HL-60 (cell line): ENCODE measurements at regions not wholly inside any gene's neighbourhood (a gene's known extent, or its start where the extent isn't known, plus 50 kb on each side); places are given as distances from the start of the nearest gene placed in this dataset.

Experiments used
- DNase-seq, 2 experiments: peaks; one replicate each; pipeline ENCODE4 v3.0.0-alpha.2; 2010 to 2020; ENCODE audit warnings: low read depth in 1 of 2, low spot score in 1 of 2
- H3K27ac ChIP-seq: fragments of 250-450 bp; sonication (Bioruptor Pico); replicated peaks from 2 replicates; pipeline ENCODE4 v1.5.1; 2020; ENCODE audit warnings: mild to moderate bottlenecking, moderate library complexity
- H3K27me3 ChIP-seq: fragments of 250-450 bp; sonication (Bioruptor Pico); 2 replicates; pipeline ENCODE4 v1.5.1; 2021; ENCODE audit warnings: mild to moderate bottlenecking, moderate library complexity; ENCODE audit not compliant: insufficient read depth, poor library complexity, severe bottlenecking
- H3K4me3 ChIP-seq: replicated peaks from 2 replicates; pipeline ENCODE4 v1.5.1; 2011; ENCODE audit warnings: mild to moderate bottlenecking, control low read depth, low read length; ENCODE audit not compliant: insufficient read depth
- GABPA ChIP-seq: IDR thresholded peaks from 2 replicates; pipeline ENCODE4 v1.6.1; 2012; ENCODE audit warnings: low read depth
- POLR2AphosphoS5 ChIP-seq: IDR thresholded peaks from 2 replicates; pipeline ENCODE4 v1.6.1; 2012; ENCODE audit warnings: low read depth
- SPI1 ChIP-seq: IDR thresholded peaks from 2 replicates; pipeline ENCODE4 v1.6.1; 2012; ENCODE audit warnings: low read depth, mild to moderate bottlenecking, borderline replicate concordance
- TF ChIP-seq, protein P1 (sequence below): IDR thresholded peaks from 2 replicates; pipeline ENCODE4 v1.6.1; 2012; ENCODE audit warnings: low read depth; ENCODE audit not compliant: insufficient replicate concordance
- TF ChIP-seq, protein P2 (sequence below): IDR thresholded peaks from one replicate; pipeline ENCODE4 v1.5.1; 2011; ENCODE audit warnings: low read length, control low read depth, inconsistent platforms; ENCODE audit not compliant: insufficient read depth

DNA sequence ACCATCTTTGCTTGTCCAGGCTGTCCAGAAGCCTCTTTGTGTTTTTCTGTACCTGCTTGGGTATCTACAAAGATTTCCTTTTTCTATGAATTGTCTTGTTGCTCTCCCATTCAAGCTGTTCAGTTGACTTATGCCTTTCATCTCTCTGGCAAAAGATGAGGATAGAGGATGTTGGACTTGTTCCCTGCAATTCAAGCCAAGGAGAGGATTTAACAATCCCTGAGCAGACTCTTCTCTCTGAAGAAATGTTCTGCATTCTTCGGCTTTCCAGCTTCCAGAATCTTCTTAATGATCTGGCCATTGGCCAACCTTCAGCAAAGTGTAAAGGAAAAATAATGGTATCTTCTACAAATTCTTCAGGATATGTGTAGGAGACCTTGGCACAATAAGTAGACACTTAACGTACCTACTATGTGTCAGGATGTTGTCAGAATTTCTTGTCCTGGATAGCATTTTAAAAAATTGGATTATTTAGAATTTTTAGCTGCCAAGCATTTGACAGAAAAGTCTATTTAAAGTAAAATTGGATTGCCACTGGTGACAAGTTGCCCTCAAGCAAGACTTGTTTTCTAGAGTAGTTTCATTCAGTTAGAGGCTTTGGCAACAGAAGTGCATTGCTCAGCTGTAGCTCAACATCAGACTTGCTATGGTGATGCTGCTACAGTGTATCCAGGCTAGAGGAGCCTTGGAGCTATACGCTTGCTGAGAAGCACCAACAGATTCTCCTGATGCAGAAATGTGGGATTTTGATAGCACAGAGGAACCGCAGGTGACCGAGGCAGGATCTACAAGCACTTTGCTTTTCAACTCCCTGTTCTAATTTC, 455.7 kb downstream of the SUCLA2 start:
- no peak overlapping the region for H3K4me3 ChIP-seq
- DNase-seq, result no peak
- peaks cover 3% of the 10 kb centered on the region for H3K27me3 ChIP-seq
- no peak overlapping the region for H3K27ac ChIP-seq
- TF ChIP-seq, protein P1, sequence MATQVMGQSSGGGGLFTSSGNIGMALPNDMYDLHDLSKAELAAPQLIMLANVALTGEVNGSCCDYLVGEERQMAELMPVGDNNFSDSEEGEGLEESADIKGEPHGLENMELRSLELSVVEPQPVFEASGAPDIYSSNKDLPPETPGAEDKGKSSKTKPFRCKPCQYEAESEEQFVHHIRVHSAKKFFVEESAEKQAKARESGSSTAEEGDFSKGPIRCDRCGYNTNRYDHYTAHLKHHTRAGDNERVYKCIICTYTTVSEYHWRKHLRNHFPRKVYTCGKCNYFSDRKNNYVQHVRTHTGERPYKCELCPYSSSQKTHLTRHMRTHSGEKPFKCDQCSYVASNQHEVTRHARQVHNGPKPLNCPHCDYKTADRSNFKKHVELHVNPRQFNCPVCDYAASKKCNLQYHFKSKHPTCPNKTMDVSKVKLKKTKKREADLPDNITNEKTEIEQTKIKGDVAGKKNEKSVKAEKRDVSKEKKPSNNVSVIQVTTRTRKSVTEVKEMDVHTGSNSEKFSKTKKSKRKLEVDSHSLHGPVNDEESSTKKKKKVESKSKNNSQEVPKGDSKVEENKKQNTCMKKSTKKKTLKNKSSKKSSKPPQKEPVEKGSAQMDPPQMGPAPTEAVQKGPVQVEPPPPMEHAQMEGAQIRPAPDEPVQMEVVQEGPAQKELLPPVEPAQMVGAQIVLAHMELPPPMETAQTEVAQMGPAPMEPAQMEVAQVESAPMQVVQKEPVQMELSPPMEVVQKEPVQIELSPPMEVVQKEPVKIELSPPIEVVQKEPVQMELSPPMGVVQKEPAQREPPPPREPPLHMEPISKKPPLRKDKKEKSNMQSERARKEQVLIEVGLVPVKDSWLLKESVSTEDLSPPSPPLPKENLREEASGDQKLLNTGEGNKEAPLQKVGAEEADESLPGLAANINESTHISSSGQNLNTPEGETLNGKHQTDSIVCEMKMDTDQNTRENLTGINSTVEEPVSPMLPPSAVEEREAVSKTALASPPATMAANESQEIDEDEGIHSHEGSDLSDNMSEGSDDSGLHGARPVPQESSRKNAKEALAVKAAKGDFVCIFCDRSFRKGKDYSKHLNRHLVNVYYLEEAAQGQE, result no peak
- TF ChIP-seq, protein P2, sequence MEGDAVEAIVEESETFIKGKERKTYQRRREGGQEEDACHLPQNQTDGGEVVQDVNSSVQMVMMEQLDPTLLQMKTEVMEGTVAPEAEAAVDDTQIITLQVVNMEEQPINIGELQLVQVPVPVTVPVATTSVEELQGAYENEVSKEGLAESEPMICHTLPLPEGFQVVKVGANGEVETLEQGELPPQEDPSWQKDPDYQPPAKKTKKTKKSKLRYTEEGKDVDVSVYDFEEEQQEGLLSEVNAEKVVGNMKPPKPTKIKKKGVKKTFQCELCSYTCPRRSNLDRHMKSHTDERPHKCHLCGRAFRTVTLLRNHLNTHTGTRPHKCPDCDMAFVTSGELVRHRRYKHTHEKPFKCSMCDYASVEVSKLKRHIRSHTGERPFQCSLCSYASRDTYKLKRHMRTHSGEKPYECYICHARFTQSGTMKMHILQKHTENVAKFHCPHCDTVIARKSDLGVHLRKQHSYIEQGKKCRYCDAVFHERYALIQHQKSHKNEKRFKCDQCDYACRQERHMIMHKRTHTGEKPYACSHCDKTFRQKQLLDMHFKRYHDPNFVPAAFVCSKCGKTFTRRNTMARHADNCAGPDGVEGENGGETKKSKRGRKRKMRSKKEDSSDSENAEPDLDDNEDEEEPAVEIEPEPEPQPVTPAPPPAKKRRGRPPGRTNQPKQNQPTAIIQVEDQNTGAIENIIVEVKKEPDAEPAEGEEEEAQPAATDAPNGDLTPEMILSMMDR, result no peak
- no peak for TF ChIP-seq GABPA
- no peak for TF ChIP-seq POLR2AphosphoS5
- TF ChIP-seq SPI1, result no peak

DNA sequence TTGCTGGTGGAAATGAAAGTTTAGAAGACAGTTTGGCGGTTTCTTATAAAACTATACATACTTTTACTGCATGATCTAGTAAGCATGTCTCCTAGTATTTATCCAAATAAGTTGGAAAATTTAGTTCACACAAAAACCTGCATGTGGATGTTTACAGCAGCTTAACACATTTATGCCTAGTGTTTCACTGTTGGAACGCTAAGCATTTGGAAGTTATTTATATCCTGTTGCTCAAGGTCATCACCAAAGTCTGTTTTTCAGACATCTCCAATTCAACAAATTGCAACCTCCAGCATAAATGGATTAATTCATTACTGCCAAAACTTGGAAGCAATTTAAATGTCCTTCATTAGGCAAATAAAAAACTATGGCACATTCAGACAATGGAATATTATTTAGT, 461.8 kb downstream of the SUCLA2 start:
- no peak overlapping the region for H3K4me3 ChIP-seq
- no peak for DNase-seq
- TF ChIP-seq, protein P2, result no peak
- TF ChIP-seq SPI1 (no peak), POLR2AphosphoS5 (no peak), GABPA (no peak)
- TF ChIP-seq, protein P1, result no peak
- H3K27ac ChIP-seq, result no peak overlapping the region
- H3K27me3 ChIP-seq, result no peaks in the 10 kb centered on the region

DNA sequence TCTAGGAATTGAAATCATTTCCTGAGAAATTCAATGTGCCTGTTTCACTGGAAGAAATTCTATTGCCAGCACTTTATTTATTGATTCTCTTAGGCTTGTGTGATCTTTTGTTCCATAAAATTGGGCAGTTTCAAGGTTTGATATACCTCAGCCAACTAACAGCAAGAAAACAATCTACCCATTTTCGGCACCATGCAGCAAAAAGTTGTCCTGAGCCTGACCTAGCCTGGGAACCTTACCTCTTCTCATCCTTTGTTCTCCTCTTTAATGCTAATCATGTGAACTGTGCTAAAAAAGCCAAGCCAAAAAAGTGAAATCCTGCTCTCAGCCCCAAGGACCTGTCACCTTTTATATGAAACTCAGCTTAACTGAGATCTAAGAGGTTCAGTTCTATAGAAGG, 477.3 kb downstream of the SUCLA2 start:
- Histone ChIP-seq H3K27me3 (no peaks in the 10 kb centered on the region), H3K4me3 (no peak overlapping the region), H3K27ac (no peak overlapping the region)
- no peak for DNase-seq
- TF ChIP-seq POLR2AphosphoS5, result no peak
- TF ChIP-seq, protein P2, result no peak
- no peak for TF ChIP-seq GABPA
- TF ChIP-seq SPI1, result no peak
- TF ChIP-seq, protein P1, result no peak
